MCF 10A (cell line): ENCODE measurements at regions not wholly inside any gene's neighbourhood (a gene's known extent, or its start where the extent isn't known, plus 50 kb on each side); places are given as distances from the start of the nearest gene placed in this dataset.

Experiments used
- BruUV-seq: library from RNA; stranded (reverse); fragments of 400-500 nt; replicated peaks from 2 replicates; lab custom pipeline; 2021; lab: Mats Ljungman, UMichigan
- CTCF ChIA-PET: fragments of 300-600 bp; sonication (Branson Sonifier 250); formaldehyde crosslinking; extraction: SDS; loops from one replicate; lab custom pipeline; 2021; ENCODE audit warnings: antibody characterized with exemption, inconsistent platforms; lab: Yijun Ruan, JAX
- POLR2A ChIA-PET: fragments of 300-600, 350-650 bp; sonication (Branson Sonifier 250); formaldehyde crosslinking; extraction: SDS; loops from one replicate; lab custom pipeline; 2020; ENCODE audit warnings: antibody characterized with exemption, inconsistent platforms; lab: Yijun Ruan, JAX
- DNase-seq: peaks from one replicate; pipeline ENCODE4 v3.0.0-alpha.2; 2018; ENCODE audit not compliant: unreplicated experiment
- H3K27ac Mint-ChIP-seq: one replicate; pipeline ENCODE4 v1.8.0; 2022; ENCODE audit warnings: mild to moderate bottlenecking, low read depth, mixed read lengths; ENCODE audit not compliant: unreplicated experiment
- H3K27me3 Mint-ChIP-seq: one replicate; pipeline ENCODE4 v1.8.0; 2022; ENCODE audit warnings: mixed read lengths; ENCODE audit not compliant: insufficient read depth, unreplicated experiment
- H3K36me3 Mint-ChIP-seq: one replicate; pipeline ENCODE4 v1.8.0; 2022; ENCODE audit warnings: mild to moderate bottlenecking, moderate library complexity, mixed read lengths; ENCODE audit not compliant: insufficient read depth, unreplicated experiment
- H3K4me1 Mint-ChIP-seq: one replicate; pipeline ENCODE4 v1.8.0; 2022; ENCODE audit warnings: mixed read lengths; ENCODE audit not compliant: insufficient read depth, unreplicated experiment
- H3K4me3 Mint-ChIP-seq: one replicate; pipeline ENCODE4 v1.8.0; 2022; ENCODE audit warnings: mild to moderate bottlenecking, moderate library complexity, mixed read lengths; ENCODE audit not compliant: unreplicated experiment
- H3K9me3 Mint-ChIP-seq: one replicate; pipeline ENCODE4 v1.8.0; 2022; ENCODE audit warnings: mixed read lengths; ENCODE audit not compliant: unreplicated experiment
- CTCF ChIP-seq: fragments of 200-600 bp; IDR thresholded peaks from one replicate; pipeline ENCODE4 v1.8.0; 2022; ENCODE audit warnings: antibody characterized with exemption, mild to moderate bottlenecking; ENCODE audit not compliant: unreplicated experiment
- intact Hi-C: fragments of 100-400 bp; cut with micrococcal nuclease; formaldehyde crosslinking; loops from 2 replicates; pipeline ENCODE4 v1.14.1; 2022

GRCh38 chr7:125878235-125878956 lies 948.8 kb upstream of the POT1 start:
- TF ChIP-seq CTCF: no peak
- no TSS peak for BruUV-seq
- ChIA-PET POLR2A (no interaction called here), CTCF (no interaction called here)
- no peaks in the 10 kb centered on the region for H3K27me3 Mint-ChIP-seq
- DNase-seq: no peak
- H3K4me3 Mint-ChIP-seq: no peak overlapping the region
- no peaks in the 10 kb centered on the region for H3K4me1 Mint-ChIP-seq
- no peaks in the 10 kb centered on the region for H3K9me3 Mint-ChIP-seq
- intact Hi-C loops: no loop called here
- no peak overlapping the region for H3K27ac Mint-ChIP-seq
- H3K36me3 Mint-ChIP-seq: no peaks in the 10 kb centered on the region

GRCh38 chr7:125877246-125877645 lies 947.6 kb upstream of the POT1 start:
- Mint-ChIP-seq H3K9me3 (no peaks in the 10 kb centered on the region), H3K4me1 (no peaks in the 10 kb centered on the region), H3K36me3 (no peaks in the 10 kb centered on the region), H3K27me3 (no peaks in the 10 kb centered on the region), H3K27ac (no peak overlapping the region), H3K4me3 (no peak overlapping the region)
- TF ChIP-seq CTCF: no peak
- intact Hi-C loops: no loop called here
- CTCF ChIA-PET: no interaction called here
- no TSS peak for BruUV-seq
- no peak for DNase-seq
- POLR2A ChIA-PET: no interaction called here

- TF ChIP-seq CTCF: no peak
- BruUV-seq: no TSS peak
- H3K27ac Mint-ChIP-seq: no peak overlapping the region
- no peaks in the 10 kb centered on the region for H3K27me3 Mint-ChIP-seq
- POLR2A ChIA-PET: no interaction called here
- H3K4me3 Mint-ChIP-seq: no peak overlapping the region
- H3K36me3 Mint-ChIP-seq: no peaks in the 10 kb centered on the region
- no peaks in the 10 kb centered on the region for H3K9me3 Mint-ChIP-seq
- CTCF ChIA-PET: no interaction called here
- peak; percentile 50 for DNase-seq
- H3K4me1 Mint-ChIP-seq: no peaks in the 10 kb centered on the region
- intact Hi-C loops: no loop called here
Measured at GRCh38 chr7:125876431-125876830, 946.8 kb upstream of the POT1 start.

DNA sequence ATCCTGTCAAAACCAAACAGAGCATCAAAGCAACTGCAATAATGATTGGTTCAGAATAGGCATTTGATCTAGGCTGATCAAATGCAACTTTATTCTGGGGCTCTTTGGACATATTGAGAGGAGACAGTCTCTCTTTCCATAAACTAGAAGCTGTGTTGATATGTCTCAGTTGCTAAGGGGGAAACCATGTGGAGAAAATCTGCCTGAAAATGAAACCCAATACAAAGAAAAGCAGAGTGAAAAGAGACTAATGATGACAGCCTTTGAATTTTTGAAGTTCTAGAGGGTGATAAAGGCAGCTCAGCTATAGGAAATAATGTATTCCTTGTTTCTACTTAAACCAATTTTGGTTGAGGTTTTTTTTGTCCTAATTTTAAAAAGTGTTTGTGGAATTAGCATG lies 941.8 kb upstream of the POT1 start:
- no peaks in the 10 kb centered on the region for H3K36me3 Mint-ChIP-seq
- POLR2A ChIA-PET: no interaction called here
- no peak overlapping the region for H3K4me3 Mint-ChIP-seq

More for the DNA sequence above, 941.8 kb upstream of the POT1 start:
- no peaks in the 10 kb centered on the region for H3K27me3 Mint-ChIP-seq
- CTCF ChIA-PET: no interaction called here
- TF ChIP-seq CTCF: no peak
- intact Hi-C loops: no loop called here
- no TSS peak for BruUV-seq
- no peaks in the 10 kb centered on the region for H3K4me1 Mint-ChIP-seq
- H3K27ac Mint-ChIP-seq: no peak overlapping the region
- no peak for DNase-seq
- H3K9me3 Mint-ChIP-seq: no peaks in the 10 kb centered on the region
